ENCODE measurements at regions not wholly inside any gene's neighbourhood (a gene's known extent, or its start where the extent isn't known, plus 50 kb on each side); places are given as distances from the start of the nearest gene placed in this dataset.

DNA sequence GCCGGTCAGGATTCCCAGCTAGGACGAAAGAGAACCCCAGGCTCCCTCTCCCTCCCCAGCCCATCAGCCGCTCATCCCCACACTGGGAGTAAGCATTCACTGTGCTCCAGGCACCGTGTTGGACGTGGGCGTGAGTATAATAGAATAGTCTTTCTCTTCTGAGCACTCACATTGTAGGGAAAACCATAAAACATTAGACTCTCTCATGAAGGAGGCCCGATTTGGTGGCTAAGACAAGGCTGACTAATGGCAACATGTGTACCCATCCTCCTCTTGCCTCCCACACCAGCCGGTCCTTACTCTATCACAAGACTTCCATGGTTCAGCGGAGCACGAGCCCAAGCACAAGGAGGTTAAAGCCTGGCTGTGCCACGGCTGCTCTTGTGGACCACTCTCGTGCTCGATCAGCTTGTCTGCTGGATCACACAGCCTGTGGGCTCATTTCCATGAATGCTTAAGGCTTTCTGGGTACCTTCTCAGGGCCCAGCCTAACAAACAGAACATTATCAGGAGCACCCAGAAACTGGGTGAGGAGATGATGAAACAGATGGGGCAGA, 540.9 kb upstream of the RAB6C start:
- no peak for TF ChIP-seq POLR2A (IDR thresholded peaks at IDR 0.05)
- TF ChIP-seq, protein P1, sequence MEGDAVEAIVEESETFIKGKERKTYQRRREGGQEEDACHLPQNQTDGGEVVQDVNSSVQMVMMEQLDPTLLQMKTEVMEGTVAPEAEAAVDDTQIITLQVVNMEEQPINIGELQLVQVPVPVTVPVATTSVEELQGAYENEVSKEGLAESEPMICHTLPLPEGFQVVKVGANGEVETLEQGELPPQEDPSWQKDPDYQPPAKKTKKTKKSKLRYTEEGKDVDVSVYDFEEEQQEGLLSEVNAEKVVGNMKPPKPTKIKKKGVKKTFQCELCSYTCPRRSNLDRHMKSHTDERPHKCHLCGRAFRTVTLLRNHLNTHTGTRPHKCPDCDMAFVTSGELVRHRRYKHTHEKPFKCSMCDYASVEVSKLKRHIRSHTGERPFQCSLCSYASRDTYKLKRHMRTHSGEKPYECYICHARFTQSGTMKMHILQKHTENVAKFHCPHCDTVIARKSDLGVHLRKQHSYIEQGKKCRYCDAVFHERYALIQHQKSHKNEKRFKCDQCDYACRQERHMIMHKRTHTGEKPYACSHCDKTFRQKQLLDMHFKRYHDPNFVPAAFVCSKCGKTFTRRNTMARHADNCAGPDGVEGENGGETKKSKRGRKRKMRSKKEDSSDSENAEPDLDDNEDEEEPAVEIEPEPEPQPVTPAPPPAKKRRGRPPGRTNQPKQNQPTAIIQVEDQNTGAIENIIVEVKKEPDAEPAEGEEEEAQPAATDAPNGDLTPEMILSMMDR (IDR thresholded peaks at IDR 0.05): no peak
